HG03469 (cell line): ENCODE measurements at regions not wholly inside any gene's neighbourhood (a gene's known extent, or its start where the extent isn't known, plus 50 kb on each side); places are given as distances from the start of the nearest gene placed in this dataset.
A peak's percentile ranks its signal among the peaks of the same experiment; 100 is the strongest.
"Not testable (repeated sequence)": the region's sequence is repeated elsewhere in the genome, so short reads cannot be mapped to it uniquely, and the experiment has no call there.

Source experiments
- ATAC-seq: cut with Tn5 transposase; IDR thresholded peaks from one replicate; pipeline ENCODE4 v1.9.1; 2021; ENCODE audit warnings: mild to moderate bottlenecking, moderate library complexity, moderate number of reproducible peaks; ENCODE audit not compliant: unreplicated experiment

- no peak for ATAC-seq
Measured at GRCh38 chr20:20797521-20798310, 85.3 kb upstream of the RALGAPA2 start.

DNA sequence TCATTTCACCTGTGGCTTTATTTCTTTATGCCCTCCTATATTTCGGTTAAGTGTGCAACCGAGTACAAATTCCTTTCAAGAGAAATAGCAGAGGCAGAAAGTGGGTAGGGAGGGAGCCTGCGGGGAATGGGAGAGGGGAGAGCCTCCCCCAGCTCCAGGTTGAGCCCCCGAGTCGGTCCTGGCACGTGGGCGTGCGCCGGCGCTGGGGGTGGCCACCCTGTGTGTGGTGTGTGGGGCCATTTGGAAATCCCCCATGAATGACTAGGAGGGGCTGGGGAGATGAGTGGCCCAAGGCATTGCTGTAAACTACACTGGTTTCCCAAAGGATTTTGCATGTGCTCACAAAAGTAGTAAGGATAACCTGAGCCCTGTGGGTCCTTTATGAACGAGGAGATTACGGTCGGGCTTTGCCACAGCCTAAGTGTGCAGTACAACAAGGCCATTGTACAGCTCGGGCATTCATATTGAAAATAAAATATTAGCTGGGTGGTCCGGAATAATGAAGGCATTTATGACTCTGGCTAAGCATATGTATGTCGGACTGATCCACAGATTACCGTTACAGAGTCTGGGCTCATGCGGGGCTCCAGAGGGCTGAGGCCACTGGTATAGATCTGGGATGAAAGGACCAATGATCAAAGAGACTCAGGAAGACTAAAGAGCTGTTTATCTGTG lies 84.5 kb upstream of the RALGAPA2 start:
- ATAC-seq = no peak

DNA sequence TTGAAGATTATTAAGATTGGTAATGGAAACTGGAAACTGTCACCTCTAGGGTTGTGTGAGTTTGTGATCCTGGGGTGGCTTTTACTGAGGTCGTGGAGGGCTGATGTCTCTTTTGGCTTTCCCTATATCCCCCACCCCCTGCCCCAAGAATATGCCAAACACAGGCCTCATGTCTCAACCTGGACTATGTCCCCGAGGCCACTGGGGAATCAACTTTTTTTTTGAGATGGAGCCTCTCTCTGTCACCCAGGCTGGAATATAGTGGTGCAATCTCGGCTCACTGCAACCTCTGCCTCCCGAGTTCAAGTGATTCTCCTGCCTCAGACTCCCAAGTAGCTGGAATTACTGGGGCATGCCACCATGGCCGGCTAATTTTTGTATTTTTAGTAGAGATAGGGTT lies 83.3 kb upstream of the RALGAPA2 start:
- no peak for ATAC-seq

GRCh38 chr20:20795119-20795518 lies 82.7 kb upstream of the RALGAPA2 start:
- no peak for ATAC-seq

DNA sequence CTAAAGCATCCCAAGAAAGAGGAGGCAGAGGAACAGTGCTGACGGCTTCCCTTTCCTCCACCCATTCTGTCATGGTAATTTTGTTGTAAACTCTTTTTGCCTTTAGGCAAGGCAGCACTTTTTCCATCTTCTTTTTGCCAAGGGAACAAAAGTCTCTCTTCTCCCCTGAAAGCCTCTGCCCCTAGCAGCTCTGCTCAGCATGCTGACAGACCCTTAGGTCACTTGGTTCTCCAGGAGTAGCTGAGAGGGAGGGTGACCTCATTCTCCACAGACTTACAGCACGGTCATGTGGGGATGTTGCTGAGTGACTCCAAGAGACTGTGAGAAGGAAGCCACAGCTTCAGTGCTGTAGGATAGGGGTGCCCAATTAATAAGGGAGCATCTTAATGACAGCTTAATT lies 81.1 kb upstream of the RALGAPA2 start:
- no peak for ATAC-seq

GRCh38 chr20:20791664-20792568 lies 79.5 kb upstream of the RALGAPA2 start:
- ATAC-seq = no peak

GRCh38 chr20:20788308-20788707 lies 75.9 kb upstream of the RALGAPA2 start:
- no peak for ATAC-seq

DNA sequence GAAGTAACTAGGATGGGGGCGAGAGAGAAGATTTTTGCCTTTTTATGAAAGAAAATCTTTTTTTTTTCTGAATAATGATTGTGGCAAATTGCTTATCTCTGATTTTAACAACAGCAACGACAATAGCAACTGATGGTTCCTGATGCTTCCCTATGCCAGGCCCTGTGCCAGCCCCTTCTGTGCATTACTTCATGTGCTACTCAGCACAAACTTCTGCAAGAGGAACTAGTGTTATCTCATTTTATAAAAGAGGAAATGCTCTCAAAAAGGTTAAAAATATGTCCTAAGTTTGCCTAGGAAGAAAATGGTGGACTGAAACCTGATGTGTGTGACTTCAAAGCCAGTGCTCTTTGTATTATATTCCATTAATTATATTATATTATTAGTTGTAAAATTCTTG lies 74.0 kb upstream of the RALGAPA2 start:
- ATAC-seq = no peak

DNA sequence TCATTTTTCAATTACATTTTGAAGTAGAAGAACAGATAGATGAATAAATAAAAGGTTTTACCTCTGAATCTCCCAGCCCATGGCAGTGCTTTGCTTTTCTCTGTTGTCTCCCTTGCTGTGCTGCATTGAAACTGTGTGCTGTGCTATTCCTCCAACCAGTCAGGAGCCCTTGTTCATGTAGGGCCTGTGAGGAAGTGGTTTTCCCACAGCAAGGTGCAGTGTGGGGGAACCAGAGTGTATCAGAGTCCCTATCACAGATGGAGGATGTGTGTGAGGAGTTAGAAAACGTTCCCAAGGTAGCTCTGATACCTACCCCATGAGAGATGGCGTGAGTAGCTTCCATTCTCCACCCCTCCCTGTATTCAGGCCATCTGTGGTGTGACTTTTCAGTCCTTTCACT lies 72.8 kb upstream of the RALGAPA2 start:
- no peak for ATAC-seq

DNA sequence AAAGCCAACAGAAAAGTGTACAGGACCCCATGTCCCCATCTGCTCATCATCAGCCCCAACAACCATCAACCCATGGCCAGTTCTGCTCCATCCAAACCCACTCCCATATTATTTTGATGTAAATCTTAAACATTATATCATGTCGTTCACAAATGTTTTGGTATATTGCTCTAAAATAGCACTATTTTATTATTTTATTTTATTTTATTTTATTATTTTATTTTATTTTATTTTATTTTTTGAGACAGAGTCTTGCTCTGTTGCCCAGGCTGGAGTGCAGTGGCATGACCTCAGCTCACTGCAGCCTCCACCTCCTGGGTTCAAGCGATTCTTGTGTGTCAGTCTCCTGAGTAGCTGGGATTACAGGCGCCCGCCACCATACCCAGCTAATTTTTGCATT lies 72.0 kb upstream of the RALGAPA2 start:
- ATAC-seq = not testable (repeated sequence)

- ATAC-seq = no peak
Measured at GRCh38 chr20:20783450-20783849, 71.0 kb upstream of the RALGAPA2 start.

- ATAC-seq = no peak
Measured at GRCh38 chr20:20782755-20783154, 70.3 kb upstream of the RALGAPA2 start.

- no peak for ATAC-seq
Measured at GRCh38 chr20:20782231-20782630, 69.8 kb upstream of the RALGAPA2 start.

- ATAC-seq = no peak
Measured at GRCh38 chr20:20781029-20781428, 68.6 kb upstream of the RALGAPA2 start.

- peak; percentile 89 for ATAC-seq
Measured at GRCh38 chr20:20780127-20780824, 67.8 kb upstream of the RALGAPA2 start.

- no peak for ATAC-seq
Measured at GRCh38 chr20:20778676-20779075, 66.2 kb upstream of the RALGAPA2 start.

DNA sequence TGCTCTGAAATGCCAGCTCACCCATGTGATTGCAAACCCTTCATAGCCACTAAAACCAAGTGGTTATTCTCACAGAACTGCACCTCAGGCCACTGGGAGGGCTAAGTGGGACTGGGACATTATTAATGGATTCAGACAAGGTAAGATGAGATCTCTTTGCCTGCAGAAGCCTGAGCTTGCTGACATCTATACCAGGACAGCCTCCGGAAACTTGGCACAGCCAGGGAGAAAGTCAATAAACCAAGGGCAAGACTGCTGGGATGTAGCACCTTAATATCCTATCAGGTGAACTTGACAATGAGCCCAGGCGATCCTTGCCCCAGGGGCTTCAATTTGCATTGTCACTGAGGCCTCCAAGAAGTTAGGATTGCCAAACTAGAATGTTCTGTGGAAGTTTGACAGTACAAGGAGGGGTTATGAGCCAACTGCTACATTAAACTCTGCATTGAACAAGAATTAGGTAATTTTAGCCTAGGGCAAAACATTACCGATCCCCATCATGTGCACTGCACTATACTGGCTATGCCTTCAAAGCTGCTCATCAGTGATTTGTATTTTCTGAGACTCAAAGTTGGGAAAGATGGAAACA lies 60.1 kb upstream of the RALGAPA2 start:
- no peak for ATAC-seq

DNA sequence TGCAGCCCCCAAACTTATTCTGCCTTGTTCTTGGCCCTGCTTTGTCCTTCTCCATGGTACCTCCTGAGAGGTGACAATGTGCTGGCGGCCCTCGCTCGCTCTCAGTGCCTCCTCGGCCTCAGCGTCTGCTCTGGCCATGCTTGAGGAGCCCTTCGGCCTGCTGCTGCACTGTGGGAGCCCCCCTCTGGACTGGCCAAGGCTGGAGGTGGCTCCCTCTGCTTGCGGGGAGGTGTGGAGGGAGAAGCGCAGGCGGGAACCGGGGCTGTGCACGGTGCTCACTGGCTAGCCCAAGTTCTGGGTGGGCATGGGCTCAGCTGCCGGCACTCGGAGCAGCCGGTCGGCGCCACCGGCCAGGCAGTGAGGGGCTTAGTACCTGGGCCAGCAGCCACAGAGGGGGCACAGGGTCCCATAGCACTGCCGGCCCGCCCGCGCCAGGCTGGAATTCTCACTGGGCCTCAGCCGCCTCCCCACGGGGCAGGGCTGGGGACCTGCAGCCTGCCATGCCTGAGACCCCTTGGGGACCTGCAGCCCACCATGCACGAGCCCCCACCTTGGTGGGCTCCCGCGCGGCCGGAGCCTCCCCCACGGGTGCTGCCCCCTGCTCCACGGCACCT lies 55.9 kb upstream of the RALGAPA2 start:
- no peak for ATAC-seq

- no peak for ATAC-seq
Measured at GRCh38 chr20:20765696-20766365, 53.4 kb upstream of the RALGAPA2 start.
